H1 (cell line): ENCODE measurements at regions not wholly inside any gene's neighbourhood (a gene's known extent, or its start where the extent isn't known, plus 50 kb on each side); places are given as distances from the start of the nearest gene placed in this dataset.

Experiments used
- CTCF ChIA-PET: fragments of 300-600 bp; sonication (Branson Sonifier 250); formaldehyde crosslinking; loops from one replicate; lab custom pipeline; 2021; ENCODE audit not compliant: partially characterized antibody; lab: Charles Lee
- POLR2A ChIA-PET: fragments of 300-600 bp; sonication (Branson Sonifier 250); formaldehyde crosslinking; loops from one replicate; lab custom pipeline; 2021; ENCODE audit warnings: inconsistent platforms; ENCODE audit not compliant: partially characterized antibody; lab: Charles Lee
- DNase-seq, 2 experiments: peaks; one replicate each; pipeline versions ENCODE4 v3.0.0 to v3.0.0-alpha.2; 2010 to 2022; ENCODE audit warnings: low spot score in 2 of 2, low read depth in 1 of 2, mixed read lengths in 1 of 2
- FAIRE-seq: peaks from 2 replicates; lab custom pipeline; 2011; peaks lifted over from hg19 to GRCh38; lab: Jason Lieb, UNC
- H2AFZ ChIP-seq: 2 replicates; pipeline ENCODE4 v1.8.1; 2012; ENCODE audit warnings: low read length, inconsistent platforms
- H2AK5ac ChIP-seq: 2 replicates; pipeline ENCODE4 v1.6.1; 2013; ENCODE audit warnings: low read depth, low read length
- H2BK120ac ChIP-seq: replicated peaks from 2 replicates; pipeline ENCODE3; 2013; ENCODE audit warnings: low read depth, low read length, inconsistent platforms
- H2BK12ac ChIP-seq: 2 replicates; pipeline ENCODE4 v1.6.1; 2013; ENCODE audit warnings: low read depth, low read length
- H2BK15ac ChIP-seq: 2 replicates; pipeline ENCODE4 v1.6.1; 2013; ENCODE audit warnings: low read length
- H2BK20ac ChIP-seq: 2 replicates; pipeline ENCODE4 v1.6.1; 2013; ENCODE audit warnings: low read length
- H2BK5ac ChIP-seq: 2 replicates; pipeline ENCODE4 v1.6.1; 2013; ENCODE audit warnings: low read depth, low read length
- H3K14ac ChIP-seq: 2 replicates; pipeline ENCODE4 v1.6.1; 2013; ENCODE audit warnings: inconsistent platforms; ENCODE audit not compliant: insufficient read length
- H3K18ac ChIP-seq: 2 replicates; pipeline ENCODE4 v1.6.1; 2013; ENCODE audit warnings: low read length; ENCODE audit errors: extremely low read depth
- H3K23ac ChIP-seq: 2 replicates; pipeline ENCODE4 v1.6.1; 2013; ENCODE audit warnings: inconsistent platforms; ENCODE audit not compliant: insufficient read length
- H3K23me2 ChIP-seq: 2 replicates; pipeline ENCODE4 v1.6.1; 2013; ENCODE audit warnings: low read depth, low read length
- H3K27ac ChIP-seq: 2 replicates; pipeline ENCODE4 v1.6.1; 2011; ENCODE audit warnings: low read depth, low read length, inconsistent platforms
- H3K27me3 ChIP-seq, 4 experiments: replicated peaks in 1 of 4; 1 replicate in 1 of 4; 2 replicates in 3 of 4; pipeline versions ENCODE4 v1.6.1 to v1.8.1; 2011 to 2013; ENCODE audit warnings: low read length in 3 of 4, mild to moderate bottlenecking in 3 of 4, inconsistent platforms in 2 of 4, mixed read lengths in 2 of 4, moderate library complexity in 1 of 4; ENCODE audit not compliant: control insufficient read depth in 3 of 4, insufficient read depth in 3 of 4; ENCODE audit errors: extremely low read depth in 1 of 4
- H3K36me3 ChIP-seq, 4 experiments: 2 replicates each; pipeline versions ENCODE4 v1.6.1 to v1.8.1; 2011 to 2013; ENCODE audit warnings: mild to moderate bottlenecking in 4 of 4, low read length in 3 of 4, moderate library complexity in 2 of 4, control low read depth in 1 of 4, inconsistent platforms in 1 of 4; ENCODE audit not compliant: insufficient read depth in 4 of 4, control insufficient read depth in 2 of 4
- H3K4ac ChIP-seq: replicated peaks from 2 replicates; pipeline ENCODE3; 2013; ENCODE audit warnings: low read length, low read depth, mixed read lengths, inconsistent platforms; ENCODE audit not compliant: insufficient read length
- H3K4me1 ChIP-seq, 4 experiments: replicated peaks in 1 of 4; 1 replicate in 1 of 4; 2 replicates in 3 of 4; pipeline versions ENCODE4 v1.6.1 to v1.8.1; 2011 to 2013; ENCODE audit warnings: low read length in 3 of 4, inconsistent platforms in 2 of 4, mixed read lengths in 1 of 4; ENCODE audit not compliant: insufficient read depth in 4 of 4, control insufficient read depth in 3 of 4
- H3K4me2 ChIP-seq, 2 experiments: 2 replicates each; pipeline versions ENCODE4 v1.6.1 to v1.8.1; 2011 to 2013; ENCODE audit warnings: low read depth in 2 of 2, low read length in 2 of 2, control low read depth in 1 of 2, inconsistent platforms in 1 of 2, mild to moderate bottlenecking in 1 of 2; ENCODE audit not compliant: insufficient read depth in 1 of 2
- H3K4me3 ChIP-seq, 4 experiments: fragments of 200-600, 300-600 bp in 1 of 4; sonication (generic), shearing (Covaris generic), sonication (Bioruptor Twin) in 1 of 4; 2 replicates each; pipeline versions ENCODE4 v1.5.1 to v1.8.1; 2011 to 2016; ENCODE audit warnings: low read length in 4 of 4, low read depth in 3 of 4, control low read depth in 2 of 4, inconsistent platforms in 2 of 4, mild to moderate bottlenecking in 2 of 4, mixed read lengths in 1 of 4, moderate library complexity in 1 of 4; ENCODE audit not compliant: insufficient read depth in 2 of 4; ENCODE audit errors: extremely low read depth in 1 of 4
- H3K56ac ChIP-seq: replicated peaks from 2 replicates; pipeline ENCODE3; 2013; ENCODE audit warnings: low read depth, mild to moderate bottlenecking, mixed read lengths, low read length, inconsistent platforms; ENCODE audit not compliant: insufficient read length
- H3K79me1 ChIP-seq: 2 replicates; pipeline ENCODE4 v1.6.1; 2013; ENCODE audit warnings: low read depth, low read length, control low read depth
- H3K79me2 ChIP-seq, 2 experiments: 2 replicates each; pipeline versions ENCODE4 v1.6.1 to v1.8.1; 2012 to 2013; ENCODE audit warnings: low read length in 2 of 2, mild to moderate bottlenecking in 2 of 2, inconsistent platforms in 1 of 2; ENCODE audit not compliant: insufficient read depth in 2 of 2, control insufficient read depth in 1 of 2
- H3K9ac ChIP-seq, 4 experiments: replicated peaks in 1 of 4; 1 replicate in 1 of 4; 2 replicates in 3 of 4; pipeline versions ENCODE4 v1.6.1 to v1.8.1; 2011 to 2013; ENCODE audit warnings: low read depth in 3 of 4, low read length in 3 of 4, control low read depth in 2 of 4, mild to moderate bottlenecking in 2 of 4, moderate library complexity in 2 of 4, inconsistent platforms in 1 of 4; ENCODE audit errors: extremely low read depth in 1 of 4
- H3K9me3 ChIP-seq, 2 experiments: 2 replicates each; pipeline versions ENCODE4 v1.6.1 to v1.8.1; 2012 to 2013; ENCODE audit warnings: mild to moderate bottlenecking in 2 of 2, moderate library complexity in 2 of 2, control low read depth in 1 of 2, inconsistent platforms in 1 of 2, low read depth in 1 of 2, low read length in 1 of 2, mixed read lengths in 1 of 2; ENCODE audit not compliant: insufficient read depth in 2 of 2
- H4K20me1 ChIP-seq, 2 experiments: replicated peaks in 1 of 2; 2 replicates each; pipeline versions ENCODE3 to v1.8.1; 2011 to 2013; ENCODE audit warnings: inconsistent platforms in 2 of 2, low read length in 2 of 2, mild to moderate bottlenecking in 1 of 2; ENCODE audit not compliant: insufficient read depth in 2 of 2, control insufficient read depth in 1 of 2
- H4K5ac ChIP-seq: 2 replicates; pipeline ENCODE4 v1.6.1; 2013; ENCODE audit warnings: low read length, low read depth, mixed read lengths, inconsistent platforms; ENCODE audit not compliant: insufficient read length
- H4K8ac ChIP-seq: 2 replicates; pipeline ENCODE4 v1.8.0; 2013; ENCODE audit warnings: mild to moderate bottlenecking, moderate library complexity, low read length, inconsistent platforms; ENCODE audit not compliant: insufficient read depth; ENCODE audit errors: extremely low read depth
- H4K91ac ChIP-seq: replicated peaks from 2 replicates; pipeline ENCODE3; 2013; ENCODE audit warnings: low read length, mixed read lengths, inconsistent platforms; ENCODE audit not compliant: insufficient read length
- BRCA1 ChIP-seq: IDR thresholded peaks from 2 replicates; pipeline ENCODE4 v1.6.1; 2012; ENCODE audit warnings: low read depth, low read length, improper control_type of control experiment
- HDAC2 ChIP-seq, 2 experiments: fragments of 300-600 bp in 1 of 2; sonication (generic) in 1 of 2; IDR thresholded peaks; 2 replicates each; pipeline ENCODE4 v1.6.1; 2011 to 2012; ENCODE audit warnings: low read depth in 2 of 2, low read length in 2 of 2, mild to moderate bottlenecking in 2 of 2, moderate library complexity in 2 of 2, borderline replicate concordance in 1 of 2, inconsistent platforms in 1 of 2
- MAFK ChIP-seq: IDR thresholded peaks from 2 replicates; pipeline ENCODE4 v1.6.1; 2012; ENCODE audit warnings: low read depth, mild to moderate bottlenecking, improper control_type of control experiment, low read length
- SIRT6 ChIP-seq: IDR thresholded peaks from one replicate; pipeline ENCODE4 v1.7.1; 2012; ENCODE audit warnings: low read length, inconsistent platforms
- SP4 ChIP-seq: IDR thresholded peaks from 2 replicates; pipeline ENCODE4 v1.6.1; 2012; ENCODE audit warnings: low read length, inconsistent platforms
- TCF12 ChIP-seq: IDR thresholded peaks from 2 replicates; pipeline ENCODE4 v1.6.1; 2011; ENCODE audit warnings: low read depth, mild to moderate bottlenecking, low read length

DNA sequence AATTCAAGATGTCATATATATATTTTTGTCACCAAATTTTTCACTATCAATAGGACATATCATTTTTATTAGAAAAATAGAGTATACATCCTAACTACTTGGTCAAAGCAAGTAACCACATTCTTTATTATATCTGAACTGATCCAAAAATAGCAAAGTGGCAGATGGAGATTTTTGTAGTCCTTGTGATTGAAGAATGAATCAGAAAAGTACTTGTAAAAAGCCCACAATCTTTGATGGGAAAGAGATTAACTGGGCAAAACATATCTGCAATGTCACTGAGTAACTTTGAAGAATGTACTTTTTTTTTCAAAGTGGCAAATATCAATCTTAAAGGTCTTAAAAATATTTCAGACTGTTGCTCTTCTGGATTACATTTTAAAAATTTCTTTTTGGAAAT lies 1040.6 kb upstream of the SEMA6A start:
- H3K79me2 ChIP-seq, result no peaks in the 10 kb centered on the region
- H2BK5ac ChIP-seq, result no peak overlapping the region
- H3K18ac ChIP-seq, result no peak overlapping the region
- no peak overlapping the region for H2BK12ac ChIP-seq
- H3K79me1 ChIP-seq, result no peaks in the 10 kb centered on the region
- H2AK5ac ChIP-seq, result no peak overlapping the region
- 0 out of 4 replicates have a peak, but pooled peaks cover 0 to 3% of the 10 kb centered on the region in 2 experiments for H3K9me3 ChIP-seq
- FAIRE-seq (no peak), DNase-seq (no peak)
- no peak overlapping the region for H3K27ac ChIP-seq
- H4K91ac ChIP-seq, result no peak overlapping the region
- H4K5ac ChIP-seq, result no peak overlapping the region
- no peak overlapping the region for H2BK15ac ChIP-seq
- no peak overlapping the region for H3K4me2 ChIP-seq
- no peaks in the 10 kb centered on the region for H3K27me3 ChIP-seq
- H3K23me2 ChIP-seq, result no peaks in the 10 kb centered on the region
- H3K36me3 ChIP-seq, result no peaks in the 10 kb centered on the region
- no peaks in the 10 kb centered on the region for H4K20me1 ChIP-seq
- POLR2A ChIA-PET, result no interaction called here
- H2BK20ac ChIP-seq, result no peak overlapping the region
- H4K8ac ChIP-seq, result no peak overlapping the region
- H3K56ac ChIP-seq, result no peak overlapping the region
- CTCF ChIA-PET, result no interaction called here
- no peak overlapping the region for H3K14ac ChIP-seq
- no peak overlapping the region for H2BK120ac ChIP-seq
- no peak overlapping the region for H3K4ac ChIP-seq
- no peaks in the 10 kb centered on the region for H3K4me1 ChIP-seq
- H3K23ac ChIP-seq, result no peak overlapping the region
- H3K9ac ChIP-seq, result no peak overlapping the region
- no peak overlapping the region for H2AFZ ChIP-seq
- no peak overlapping the region for H3K4me3 ChIP-seq
- TF ChIP-seq BRCA1 (no peak), MAFK (no peak), TCF12 (no peak), SP4 (no peak), HDAC2 (IDR thresholded peaks at IDR 0.05; ENCODE audit: borderline replicate concordance in 1 of 2, low read depth in 2 of 2, low read length in 2 of 2) (no peak), SIRT6 (no peak)
